GM12875 (cell line): ENCODE measurements at regions not wholly inside any gene's neighbourhood (a gene's known extent, or its start where the extent isn't known, plus 50 kb on each side); places are given as distances from the start of the nearest gene placed in this dataset.

Experiments used
- H3K4me3 ChIP-seq: one replicate; pipeline ENCODE4 v1.5.1; 2011; ENCODE audit warnings: low read depth, low read length, control low read depth
- TF ChIP-seq, protein P1 (sequence below): IDR thresholded peaks from 2 replicates; pipeline ENCODE4 v1.5.1; 2011; ENCODE audit warnings: low read depth, mild to moderate bottlenecking, control low read depth, inconsistent platforms, low read length, moderate library complexity, borderline replicate concordance; ENCODE audit not compliant: insufficient read depth

DNA sequence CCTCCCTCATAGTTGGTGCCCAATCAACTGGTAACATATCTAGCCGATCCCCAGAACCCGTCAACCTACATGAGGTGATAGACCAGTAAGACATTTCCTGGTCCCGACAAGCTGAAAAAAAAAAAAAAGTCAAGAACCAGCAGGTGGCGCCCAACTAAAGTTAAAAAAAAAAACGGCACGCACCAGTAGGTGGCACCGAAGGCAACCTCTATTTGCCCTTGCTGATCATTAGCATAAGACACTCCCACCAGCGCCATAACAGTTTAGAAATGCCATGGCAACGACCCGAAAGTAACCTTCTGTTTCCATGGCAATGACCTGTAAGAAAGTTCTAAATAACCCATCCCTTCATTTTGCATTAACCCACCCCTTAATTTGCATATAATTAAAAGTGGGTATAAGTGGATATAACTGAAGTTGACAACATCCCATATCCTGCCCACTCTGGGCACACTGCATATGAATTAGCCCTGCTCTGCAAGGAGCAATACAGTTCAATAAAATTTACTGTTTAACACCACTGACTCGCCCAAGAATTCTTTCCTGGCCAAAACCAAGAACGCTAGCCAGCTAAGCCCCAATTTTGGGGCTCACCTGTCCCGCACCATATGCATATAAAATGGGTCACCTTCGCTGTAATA lies 83.9 kb upstream of the SPANXB1 start:
- H3K4me3 ChIP-seq, result no peak overlapping the region
- TF ChIP-seq, protein P1, sequence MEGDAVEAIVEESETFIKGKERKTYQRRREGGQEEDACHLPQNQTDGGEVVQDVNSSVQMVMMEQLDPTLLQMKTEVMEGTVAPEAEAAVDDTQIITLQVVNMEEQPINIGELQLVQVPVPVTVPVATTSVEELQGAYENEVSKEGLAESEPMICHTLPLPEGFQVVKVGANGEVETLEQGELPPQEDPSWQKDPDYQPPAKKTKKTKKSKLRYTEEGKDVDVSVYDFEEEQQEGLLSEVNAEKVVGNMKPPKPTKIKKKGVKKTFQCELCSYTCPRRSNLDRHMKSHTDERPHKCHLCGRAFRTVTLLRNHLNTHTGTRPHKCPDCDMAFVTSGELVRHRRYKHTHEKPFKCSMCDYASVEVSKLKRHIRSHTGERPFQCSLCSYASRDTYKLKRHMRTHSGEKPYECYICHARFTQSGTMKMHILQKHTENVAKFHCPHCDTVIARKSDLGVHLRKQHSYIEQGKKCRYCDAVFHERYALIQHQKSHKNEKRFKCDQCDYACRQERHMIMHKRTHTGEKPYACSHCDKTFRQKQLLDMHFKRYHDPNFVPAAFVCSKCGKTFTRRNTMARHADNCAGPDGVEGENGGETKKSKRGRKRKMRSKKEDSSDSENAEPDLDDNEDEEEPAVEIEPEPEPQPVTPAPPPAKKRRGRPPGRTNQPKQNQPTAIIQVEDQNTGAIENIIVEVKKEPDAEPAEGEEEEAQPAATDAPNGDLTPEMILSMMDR, result peak; percentile 48; the same call in 1 of the 2 replicates

DNA sequence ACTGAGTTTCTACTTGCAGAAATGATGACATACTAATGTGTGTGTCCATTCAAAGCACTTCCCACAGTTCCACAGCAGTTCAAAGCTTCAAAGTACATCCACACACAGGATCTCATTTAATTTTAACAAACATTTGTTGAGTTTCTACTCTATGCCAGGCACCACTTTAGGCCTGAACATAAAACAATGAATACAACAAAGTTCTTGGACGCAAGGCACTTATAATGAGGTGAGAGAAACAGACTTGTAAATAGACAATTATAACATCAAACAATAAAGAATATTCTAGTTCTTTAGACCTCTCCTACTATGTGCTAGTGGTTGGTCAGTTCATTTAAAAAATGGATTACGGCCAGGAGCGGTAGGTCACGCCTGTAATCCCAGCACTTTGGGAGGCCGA lies 82.0 kb upstream of the SPANXB1 start:
- no peak overlapping the region for H3K4me3 ChIP-seq
- TF ChIP-seq, protein P1, result no peak

GRCh38 chrX:140923118-140923517 lies 79.3 kb upstream of the SPANXB1 start:
- no peak overlapping the region for H3K4me3 ChIP-seq
- TF ChIP-seq, protein P1, result no peak

DNA sequence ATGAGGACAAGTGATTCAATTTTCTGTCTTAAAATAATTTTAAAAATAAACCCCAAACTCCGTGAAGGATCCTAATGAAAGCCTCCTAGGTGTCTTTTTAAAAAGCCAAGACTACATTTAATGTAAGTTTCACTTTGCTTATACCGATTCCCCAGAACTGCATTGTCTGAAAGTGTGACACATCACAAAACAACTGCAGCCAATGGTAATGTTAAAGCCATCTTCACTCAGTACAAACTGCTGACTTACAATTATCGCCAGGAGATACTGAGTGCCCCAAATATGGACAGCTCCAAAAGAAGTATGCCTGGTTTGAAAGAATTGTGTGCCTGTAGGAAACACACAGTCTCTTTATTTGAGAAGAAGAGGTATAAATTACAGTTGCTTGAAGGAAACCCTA lies 73.7 kb upstream of the SPANXB1 start:
- TF ChIP-seq, protein P1, result no peak

GRCh38 chrX:140933016-140933415 lies 69.4 kb upstream of the SPANXB1 start:
- H3K4me3 ChIP-seq, result no peak overlapping the region
- TF ChIP-seq, protein P1, result no peak

More for the DNA sequence above, 73.7 kb upstream of the SPANXB1 start:
- no peak overlapping the region for H3K4me3 ChIP-seq

DNA sequence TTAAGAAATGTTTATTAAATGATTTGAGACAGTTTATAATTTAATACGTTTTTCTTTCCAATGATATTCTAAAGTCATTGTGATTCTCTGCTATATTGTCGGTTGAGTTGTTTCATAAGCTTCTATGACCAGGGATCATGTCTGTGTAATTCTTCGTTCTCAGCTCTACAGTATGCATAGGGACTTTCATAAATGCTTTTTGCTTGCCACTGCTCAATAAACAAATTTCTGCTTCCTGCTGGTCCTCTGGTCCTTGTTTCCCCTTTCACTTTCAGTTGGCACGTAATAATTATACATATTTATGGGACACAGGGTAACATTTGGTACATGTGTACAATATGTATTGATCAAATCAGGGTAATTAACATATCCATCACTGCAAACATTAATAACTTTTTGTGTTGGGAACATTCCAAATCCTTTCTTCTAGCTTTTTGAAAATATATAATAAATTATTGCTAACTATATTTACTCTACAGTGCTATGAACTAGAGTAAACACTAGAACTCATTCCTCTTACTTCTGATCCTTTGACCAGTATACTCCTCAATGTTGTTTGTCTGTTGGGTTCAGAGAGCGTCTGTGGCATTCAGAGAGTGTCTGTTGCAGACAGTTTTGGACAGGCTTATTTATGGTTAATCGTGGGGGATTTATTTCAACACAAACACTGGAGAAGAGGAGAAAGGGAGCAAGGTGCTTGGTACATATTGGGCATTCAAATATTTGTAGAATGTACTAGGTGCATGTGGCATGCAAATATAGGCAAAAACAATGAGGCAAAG lies 68.3 kb upstream of the SPANXB1 start:
- TF ChIP-seq, protein P1, result no peak

DNA sequence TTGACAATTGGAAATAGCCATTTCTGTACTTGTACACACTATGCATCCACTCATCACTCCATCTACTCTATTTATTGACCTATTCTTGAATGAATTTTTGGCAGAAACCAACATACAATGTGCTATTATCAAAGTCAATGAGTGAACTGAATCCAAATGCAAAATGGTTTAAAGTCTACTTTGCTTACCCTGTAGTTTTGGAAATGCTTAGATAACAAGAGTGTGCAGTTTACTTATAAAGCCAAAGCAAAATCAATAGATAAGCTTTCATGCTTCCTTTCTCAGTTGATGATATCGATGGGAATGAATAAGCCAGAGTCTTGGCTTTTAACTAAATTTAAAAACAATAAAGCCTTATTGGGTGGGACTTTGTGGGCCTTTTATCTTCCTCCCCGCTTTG lies 58.9 kb upstream of the SPANXB1 start:
- H3K4me3 ChIP-seq, result no peak overlapping the region
- TF ChIP-seq, protein P1, result no peak

More for the DNA sequence above, 68.3 kb upstream of the SPANXB1 start:
- no peak overlapping the region for H3K4me3 ChIP-seq
